HG03135 (cell line): ENCODE measurements at regions not wholly inside any gene's neighbourhood (a gene's known extent, or its start where the extent isn't known, plus 50 kb on each side); places are given as distances from the start of the nearest gene placed in this dataset.

ENCODE experiments used
- ATAC-seq: cut with Tn5 transposase; IDR thresholded peaks from one replicate; pipeline ENCODE4 v1.9.1; 2021; ENCODE audit warnings: mild to moderate bottlenecking, moderate library complexity; ENCODE audit not compliant: unreplicated experiment

- no peak for ATAC-seq
Measured at GRCh38 chr18:41553716-41554115, 401.3 kb upstream of the PIK3C3 start.

GRCh38 chr18:41548521-41549260 is 406.3 kb upstream of the PIK3C3 start:
- ATAC-seq = no peak

GRCh38 chr18:41545091-41545888 is 409.7 kb upstream of the PIK3C3 start:
- no peak for ATAC-seq

GRCh38 chr18:41543815-41544214 is 411.2 kb upstream of the PIK3C3 start:
- ATAC-seq = no peak

GRCh38 chr18:41540237-41540871 is 414.7 kb upstream of the PIK3C3 start:
- no peak for ATAC-seq

- no peak for ATAC-seq
Measured at GRCh38 chr18:41538751-41539150, 416.3 kb upstream of the PIK3C3 start.

- ATAC-seq = no peak
Measured at GRCh38 chr18:41537666-41538065, 417.4 kb upstream of the PIK3C3 start.

- ATAC-seq = no peak
Measured at GRCh38 chr18:41532344-41533086, 422.5 kb upstream of the PIK3C3 start.

- ATAC-seq = no peak
Measured at GRCh38 chr18:41530970-41531369, 424.1 kb upstream of the PIK3C3 start.

- no peak for ATAC-seq
Measured at GRCh38 chr18:41529093-41529492, 425.9 kb upstream of the PIK3C3 start.

- no peak for ATAC-seq
Measured at GRCh38 chr18:41526054-41526453, 429.0 kb upstream of the PIK3C3 start.

- no peak for ATAC-seq
Measured at GRCh38 chr18:41524674-41525470, 430.2 kb upstream of the PIK3C3 start.

GRCh38 chr18:41517142-41517541 is 437.9 kb upstream of the PIK3C3 start:
- ATAC-seq = no peak

GRCh38 chr18:41513438-41513837 is 441.6 kb upstream of the PIK3C3 start:
- ATAC-seq = no peak

- no peak for ATAC-seq
Measured at GRCh38 chr18:41504316-41504715, 450.7 kb upstream of the PIK3C3 start.

GRCh38 chr18:41501848-41502247 is 453.2 kb upstream of the PIK3C3 start:
- no peak for ATAC-seq

GRCh38 chr18:41499345-41499744 is 455.7 kb upstream of the PIK3C3 start:
- ATAC-seq = no peak

GRCh38 chr18:41490861-41491260 is 464.2 kb upstream of the PIK3C3 start:
- ATAC-seq = no peak

GRCh38 chr18:41486575-41486974 is 468.5 kb upstream of the PIK3C3 start:
- ATAC-seq = no peak

GRCh38 chr18:41484069-41484468 is 471.0 kb upstream of the PIK3C3 start:
- no peak for ATAC-seq
